Uterus (tissue), 3 donors: ENCODE measurements at regions not wholly inside any gene's neighbourhood (a gene's known extent, or its start where the extent isn't known, plus 50 kb on each side); places are given as distances from the start of the nearest gene placed in this dataset.

ENCODE experiments used
- DNase-seq, 2 donors: peaks; one replicate each; pipeline ENCODE4 v3.0.0-alpha.2; 2019 to 2020
- H3K27ac ChIP-seq, 2 donors: fragments of 200-600 bp; sonication (generic); 1 replicate in 1 of 2; 2 replicates in 1 of 2; pipeline ENCODE4 v1.5.1; 2016 to 2018
- H3K27me3 ChIP-seq, 2 donors: fragments of 200-600 bp; sonication (generic); one replicate each; pipeline ENCODE4 v1.5.1; 2018 to 2019; ENCODE audit warnings: control low read depth in 1 of 2
- H3K36me3 ChIP-seq, 2 donors: fragments of 200-600 bp; sonication (generic); one replicate each; pipeline ENCODE4 v1.5.1; 2019; ENCODE audit warnings: control low read depth in 1 of 2
- H3K4me1 ChIP-seq, 2 donors: fragments of 200-600 bp; sonication (generic); one replicate each; pipeline ENCODE4 v1.5.1; 2018 to 2019; ENCODE audit warnings: control low read depth in 1 of 2
- H3K4me3 ChIP-seq, 2 donors: fragments of 200-600 bp; sonication (generic); 1 replicate in 1 of 2; 2 replicates in 1 of 2; pipeline ENCODE4 v1.5.1; 2018 to 2019; ENCODE audit warnings: mild to moderate bottlenecking in 1 of 2
- H3K9me3 ChIP-seq, 2 donors: fragments of 200-600 bp; sonication (generic); one replicate each; pipeline ENCODE4 v1.5.1; 2019; ENCODE audit warnings: control low read depth in 1 of 2
- CTCF ChIP-seq, 4 experiments: fragments of 200-600 bp in 2 of 4; fragments of 450-650 bp in 2 of 4; sonication (generic) in 2 of 4; IDR thresholded peaks; one replicate each; pipeline ENCODE4 v1.5.1; 2016 to 2019; ENCODE audit warnings: antibody characterized with exemption in 4 of 4, mild to moderate bottlenecking in 2 of 4, moderate library complexity in 1 of 4
- POLR2A ChIP-seq, 2 donors: fragments of 450-650 bp; IDR thresholded peaks; one replicate each; pipeline ENCODE4 v1.6.1; 2016; ENCODE audit warnings: antibody characterized with exemption in 2 of 2, mild to moderate bottlenecking in 1 of 2, moderate library complexity in 1 of 2
- intact Hi-C: fragments of 100-400 bp; cut with DNase I; formaldehyde crosslinking; loops from one replicate; pipeline ENCODE4 v1.15.1; 2023; ENCODE audit warnings: low total_unique reads
- donor health status: DM: yes; HTN: yes; CAD: no.

GRCh38 chr18:2060086-2060485 lies 511.2 kb downstream of the METTL4 start:
- no peak overlapping the region for H3K27ac ChIP-seq
- H3K4me3 ChIP-seq, result no peak overlapping the region
- H3K9me3 ChIP-seq, result no peaks in the 10 kb centered on the region
- DNase-seq, result no peak
- no peaks in the 10 kb centered on the region for H3K36me3 ChIP-seq
- TF ChIP-seq CTCF (IDR thresholded peaks at IDR 0.05), result no peak
- no peak for TF ChIP-seq POLR2A (IDR thresholded peaks at IDR 0.05)
- H3K27me3 ChIP-seq, result no peaks in the 10 kb centered on the region
- intact Hi-C loops, result no loop called here
- no peaks in the 10 kb centered on the region for H3K4me1 ChIP-seq

GRCh38 chr18:2070631-2071030 lies 500.7 kb downstream of the METTL4 start:
- Histone ChIP-seq H3K4me3 (no peak overlapping the region), H3K27me3 (no peaks in the 10 kb centered on the region), H3K4me1 (no peaks in the 10 kb centered on the region), H3K27ac (no peak overlapping the region), H3K36me3 (no peaks in the 10 kb centered on the region), H3K9me3 (no peaks in the 10 kb centered on the region)
- DNase-seq, result no peak
- intact Hi-C loops, result no loop called here
- TF ChIP-seq POLR2A (IDR thresholded peaks at IDR 0.05), result no peak
- no peak for TF ChIP-seq CTCF (IDR thresholded peaks at IDR 0.05)

DNA sequence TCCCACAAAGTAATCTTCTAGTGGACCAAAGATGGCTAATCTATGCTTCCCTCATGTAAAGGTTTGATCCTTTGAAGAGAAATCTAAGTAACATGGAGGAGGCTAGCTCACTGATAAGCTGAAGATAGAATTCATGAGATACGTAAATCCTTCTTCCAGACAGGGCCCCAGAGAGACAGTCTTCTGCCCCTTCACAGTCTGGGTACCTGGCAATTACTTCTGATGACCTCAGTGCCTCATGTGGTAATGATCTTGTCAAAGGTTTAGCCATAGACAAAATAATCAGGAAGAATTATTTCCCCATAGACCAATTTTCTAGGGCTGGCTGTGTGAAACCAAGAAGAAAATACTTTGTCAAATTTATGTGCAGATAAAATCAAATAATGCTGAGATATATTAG lies 495.8 kb downstream of the METTL4 start:
- Histone ChIP-seq H3K9me3 (no peaks in the 10 kb centered on the region), H3K27me3 (no peaks in the 10 kb centered on the region), H3K27ac (no peak overlapping the region), H3K36me3 (no peaks in the 10 kb centered on the region), H3K4me3 (no peak overlapping the region), H3K4me1 (no peaks in the 10 kb centered on the region)
- intact Hi-C loops, result no loop called here
- TF ChIP-seq CTCF (IDR thresholded peaks at IDR 0.05) (no peak), POLR2A (IDR thresholded peaks at IDR 0.05) (no peak)
- DNase-seq, result no peak

- H3K27ac ChIP-seq, result no peak overlapping the region
- intact Hi-C loops, result no loop called here
Observed at GRCh38 chr18:2082676-2083075, 488.6 kb downstream of the METTL4 start.

DNA sequence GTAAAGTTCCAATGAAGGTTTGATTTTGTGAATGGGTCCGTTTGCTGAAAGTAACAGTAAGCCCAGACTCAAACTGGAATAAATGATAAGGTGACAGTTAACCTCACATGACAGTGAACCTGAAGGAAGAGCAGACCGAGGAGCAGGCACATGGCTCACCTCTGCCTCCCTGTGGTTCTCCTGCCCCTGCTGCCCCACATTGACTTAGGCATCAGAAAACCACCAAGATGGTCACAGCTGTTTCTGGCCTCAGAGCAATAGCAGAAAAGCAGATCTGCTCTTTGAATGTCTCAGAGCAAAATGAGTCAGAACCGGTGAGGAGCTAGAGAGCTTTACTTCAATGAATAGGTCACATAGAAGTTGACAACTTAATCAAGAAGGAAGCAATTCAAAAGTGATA lies 487.6 kb downstream of the METTL4 start:
- TF ChIP-seq CTCF (IDR thresholded peaks at IDR 0.05) (no peak), POLR2A (IDR thresholded peaks at IDR 0.05) (no peak)
- intact Hi-C loops, result no loop called here
- Histone ChIP-seq H3K4me1 (no peaks in the 10 kb centered on the region), H3K9me3 (no peaks in the 10 kb centered on the region), H3K27ac (no peak overlapping the region), H3K36me3 (no peaks in the 10 kb centered on the region), H3K27me3 (no peaks in the 10 kb centered on the region), H3K4me3 (no peak overlapping the region)
- no peak for DNase-seq

More at GRCh38 chr18:2082676-2083075, 488.6 kb downstream of the METTL4 start:
- Histone ChIP-seq H3K4me3 (no peak overlapping the region), H3K4me1 (no peaks in the 10 kb centered on the region), H3K9me3 (no peaks in the 10 kb centered on the region), H3K36me3 (no peaks in the 10 kb centered on the region), H3K27me3 (no peaks in the 10 kb centered on the region)
- DNase-seq, result no peak
- no peak for TF ChIP-seq CTCF (IDR thresholded peaks at IDR 0.05)
- TF ChIP-seq POLR2A (IDR thresholded peaks at IDR 0.05), result no peak
